ENCODE measurements at regions not wholly inside any gene's neighbourhood (a gene's known extent, or its start where the extent isn't known, plus 50 kb on each side); places are given as distances from the start of the nearest gene placed in this dataset.
"Not testable (repeated sequence)": the region's sequence is repeated elsewhere in the genome, so short reads cannot be mapped to it uniquely, and the experiment has no call there.

DNA sequence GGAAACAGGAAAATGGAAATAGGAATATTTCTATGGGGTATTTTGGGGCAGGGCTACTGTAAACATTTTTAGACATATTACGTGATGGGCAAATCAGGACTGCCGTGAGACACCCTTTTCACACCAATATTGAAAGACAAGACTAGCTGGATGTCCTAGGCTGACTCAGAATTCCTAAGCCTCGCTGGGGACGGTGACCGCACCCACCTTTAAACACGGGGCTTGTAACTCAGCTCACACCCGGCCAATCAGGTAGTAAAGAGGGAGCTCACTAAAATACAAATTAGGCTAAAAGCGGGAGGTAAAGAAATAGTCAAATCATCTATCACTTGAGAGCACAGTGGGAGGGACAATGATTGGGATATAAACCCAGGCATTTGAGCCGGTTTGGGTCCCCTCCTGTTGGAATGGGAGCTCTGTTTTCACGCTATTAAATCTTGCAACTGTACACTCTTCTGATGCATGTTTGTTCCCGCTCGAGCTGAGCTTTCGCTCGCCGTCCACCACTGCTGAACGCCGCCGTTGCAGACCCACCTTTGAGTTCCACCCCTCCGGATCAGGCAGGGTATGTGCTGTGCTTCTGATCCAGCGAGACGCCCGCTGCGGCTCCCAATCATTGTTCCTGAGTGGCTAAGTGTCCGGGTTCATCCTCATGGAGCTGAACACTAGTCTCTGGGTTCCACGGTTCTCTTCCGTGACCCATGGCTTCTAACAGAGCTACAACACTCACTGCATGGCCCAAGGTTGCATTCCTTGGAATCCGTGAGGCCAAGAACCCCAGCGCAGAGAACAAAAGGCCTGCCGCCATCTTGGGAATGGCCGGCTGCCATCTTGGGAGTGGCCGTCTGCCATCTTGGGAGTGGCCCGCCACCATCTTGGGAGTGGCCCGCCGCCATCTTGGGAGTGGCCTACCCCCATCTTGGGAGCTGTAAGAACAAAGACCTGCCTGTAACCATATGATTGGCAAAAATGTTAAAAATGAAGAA is 152.6 kb downstream of the CRLF2 start:
- DNase-seq (ENCODE audit: low read depth, low spot score), result no peak

- DNase-seq (ENCODE audit: low read depth, low spot score), result not testable (repeated sequence)
These were observed 158.8 kb downstream of the CRLF2 start for GRCh38 chrX:1053600-1053999.

GRCh38 chrX:1053072-1053471 is 159.4 kb downstream of the CRLF2 start:
- DNase-seq (ENCODE audit: low read depth, low spot score), result no peak

- DNase-seq (ENCODE audit: low read depth, low spot score), result no peak
These were observed 160.4 kb downstream of the CRLF2 start for GRCh38 chrX:1052021-1052420.

GRCh38 chrX:1051421-1051820 is 161.0 kb downstream of the CRLF2 start:
- no peak for DNase-seq (ENCODE audit: low read depth, low spot score)

DNA sequence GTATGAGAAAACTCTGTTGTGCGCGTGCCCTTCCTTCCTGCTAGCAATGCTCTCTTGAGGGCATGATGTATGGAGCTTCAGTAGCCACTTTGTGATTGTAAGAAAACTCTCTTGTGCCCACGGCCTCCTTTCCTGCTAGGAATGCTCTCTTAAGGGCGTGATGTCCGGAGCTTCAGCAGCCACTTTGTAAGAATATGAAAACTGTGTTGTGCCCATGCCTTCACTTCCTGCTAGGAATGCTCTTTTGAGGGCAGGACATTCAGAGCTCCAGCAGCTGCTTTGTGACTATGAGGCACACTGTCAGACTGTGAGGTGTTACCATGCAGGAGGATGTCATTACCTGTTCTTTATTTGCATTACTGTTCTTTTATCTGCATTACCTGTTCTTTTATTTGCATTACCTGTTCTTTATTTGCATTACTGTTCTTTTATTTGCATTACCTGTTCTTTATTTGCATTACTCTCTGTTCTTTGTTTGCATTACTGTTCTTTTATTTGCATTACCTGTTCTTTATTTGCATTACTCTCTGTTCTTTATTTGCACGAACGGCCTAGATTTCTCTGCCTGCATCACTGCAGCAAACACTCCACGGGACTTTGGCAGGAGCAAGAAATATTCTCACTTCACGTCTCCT is 166.7 kb downstream of the CRLF2 start:
- DNase-seq (ENCODE audit: low read depth, low spot score), result no peak

DNA sequence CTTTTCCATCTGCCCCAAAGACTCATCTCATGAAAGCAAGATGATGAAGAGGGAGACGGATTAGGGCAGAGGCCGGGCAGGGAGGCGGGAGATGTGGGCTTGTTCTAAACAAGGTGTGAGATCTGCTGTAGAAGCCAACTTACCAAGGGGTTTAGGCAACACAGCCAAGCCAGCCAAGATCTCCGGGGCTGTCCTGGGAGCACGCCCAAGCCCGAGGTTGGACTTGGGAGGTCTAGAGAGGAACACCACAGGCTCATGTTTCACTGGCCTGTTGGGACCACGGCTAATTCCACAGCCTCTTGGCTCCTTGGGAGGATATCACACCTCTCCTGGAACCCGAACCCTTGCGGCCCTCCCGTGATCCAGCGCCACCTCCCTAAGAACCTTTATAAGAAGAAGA is 171.4 kb downstream of the CRLF2 start:
- no peak for DNase-seq (ENCODE audit: low read depth, low spot score)

GRCh38 chrX:1035931-1036330 is 176.5 kb downstream of the CRLF2 start:
- not testable (repeated sequence) for DNase-seq (ENCODE audit: low read depth, low spot score)

DNA sequence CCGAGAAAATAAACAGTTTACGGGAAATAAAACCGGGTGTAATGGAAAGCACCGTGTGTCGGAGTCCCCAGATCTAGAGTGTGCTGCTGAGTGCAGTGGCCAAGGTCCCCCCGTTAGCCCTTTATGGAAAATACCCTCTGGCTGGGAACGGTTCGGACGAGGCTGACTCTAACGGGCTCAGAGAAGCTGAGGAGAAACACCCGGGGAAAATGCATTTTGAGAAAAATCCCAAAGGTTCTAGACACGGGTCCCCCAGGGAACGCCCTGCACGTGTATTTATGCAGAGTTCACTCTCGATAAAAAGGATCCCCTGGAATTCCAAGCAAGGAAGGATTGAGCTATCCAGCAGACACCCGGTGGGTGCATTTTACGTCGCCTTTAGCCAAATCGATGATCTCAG is 177.2 kb downstream of the CRLF2 start:
- DNase-seq (ENCODE audit: low read depth, low spot score), result no peak

GRCh38 chrX:1034717-1035116 is 177.7 kb downstream of the CRLF2 start:
- DNase-seq (ENCODE audit: low read depth, low spot score), result no peak

DNA sequence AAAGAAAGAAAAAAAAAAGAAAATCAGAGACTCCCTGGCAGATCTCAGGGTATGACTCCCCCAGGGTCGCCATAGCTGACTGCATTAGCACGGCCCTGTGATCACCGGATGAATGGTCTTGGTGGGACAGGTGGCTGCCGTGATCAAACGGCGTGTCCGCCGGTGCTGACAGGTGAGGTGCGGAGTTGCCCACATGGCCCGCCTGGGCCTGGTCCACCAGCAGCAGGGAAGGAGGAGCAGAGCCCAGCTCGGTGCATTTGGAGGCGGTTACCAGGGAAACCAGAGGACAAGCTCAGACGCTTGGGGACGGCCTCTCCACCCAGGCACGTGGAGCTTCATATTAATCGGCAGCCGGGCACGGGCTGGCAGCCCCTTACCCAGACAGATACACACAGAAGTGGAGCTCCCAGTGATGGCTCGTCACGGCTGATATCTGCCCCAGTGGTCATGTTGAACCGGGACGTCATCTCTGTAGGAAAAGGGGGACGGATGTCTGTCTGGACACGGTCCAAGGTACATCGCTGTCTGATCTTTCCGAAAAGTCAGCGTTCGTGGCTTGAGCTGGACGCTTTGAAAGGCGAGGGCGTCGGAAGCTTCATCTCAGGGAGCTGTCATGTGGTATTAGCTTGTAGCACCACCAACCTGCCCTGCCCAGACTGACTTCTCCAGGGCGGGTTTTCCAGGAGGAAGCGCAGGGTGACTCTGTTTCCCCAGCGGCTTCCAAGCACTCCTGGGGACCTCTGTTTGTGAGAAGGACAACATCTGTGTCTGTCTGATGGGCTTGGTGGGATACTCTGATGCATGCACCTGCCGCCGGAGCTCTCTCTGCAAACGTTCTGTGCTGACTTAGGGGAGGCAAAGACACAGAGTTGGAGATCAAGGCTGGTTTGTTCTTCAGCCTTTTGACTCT is 180.7 kb downstream of the CRLF2 start:
- no peak for DNase-seq (ENCODE audit: low read depth, low spot score)

- DNase-seq (ENCODE audit: low read depth, low spot score), result no peak
These were observed 183.0 kb downstream of the CRLF2 start for GRCh38 chrX:1029494-1029893.

- DNase-seq (ENCODE audit: low read depth, low spot score), result no peak
These were observed 184.8 kb downstream of the CRLF2 start for GRCh38 chrX:1027680-1028079.

- no peak for DNase-seq (ENCODE audit: low read depth, low spot score)
These were observed 185.3 kb downstream of the CRLF2 start for GRCh38 chrX:1027133-1027532.

- no peak for DNase-seq (ENCODE audit: low read depth, low spot score)
These were observed 186.0 kb downstream of the CRLF2 start for GRCh38 chrX:1026263-1027015.

GRCh38 chrX:1025413-1025812 is 187.0 kb downstream of the CRLF2 start:
- no peak for DNase-seq (ENCODE audit: low read depth, low spot score)

GRCh38 chrX:1023676-1024075 is 188.8 kb downstream of the CRLF2 start:
- no peak for DNase-seq (ENCODE audit: low read depth, low spot score)

- DNase-seq (ENCODE audit: low read depth, low spot score), result not testable (repeated sequence)
These were observed 191.0 kb downstream of the CRLF2 start for GRCh38 chrX:1021314-1021993.

DNA sequence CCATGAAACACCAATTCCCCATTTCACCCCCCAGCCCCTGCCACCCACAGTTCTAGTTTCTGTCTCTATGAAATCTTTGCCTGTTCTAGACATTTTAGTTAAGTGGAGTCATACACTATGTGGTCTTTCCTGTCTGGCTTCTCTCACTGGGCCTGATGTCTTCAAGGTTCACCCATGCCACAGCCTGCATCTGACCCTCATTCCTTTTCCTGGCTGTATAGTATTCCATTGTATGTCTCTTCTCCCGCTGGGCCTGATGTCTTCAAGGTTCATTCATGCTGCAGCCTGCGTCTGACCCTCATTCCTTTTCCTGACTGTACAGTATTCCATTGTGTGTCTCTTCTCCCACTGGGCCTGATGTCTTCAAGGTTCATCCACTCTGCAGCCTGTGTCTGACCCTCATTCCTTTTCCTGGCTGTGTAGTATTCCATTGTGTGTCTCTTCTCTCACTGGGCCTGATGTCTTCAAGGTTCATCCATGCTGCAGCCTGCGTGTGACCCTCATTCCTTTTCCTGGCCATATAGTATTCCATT is 191.7 kb downstream of the CRLF2 start:
- DNase-seq (ENCODE audit: low read depth, low spot score), result no peak

DNA sequence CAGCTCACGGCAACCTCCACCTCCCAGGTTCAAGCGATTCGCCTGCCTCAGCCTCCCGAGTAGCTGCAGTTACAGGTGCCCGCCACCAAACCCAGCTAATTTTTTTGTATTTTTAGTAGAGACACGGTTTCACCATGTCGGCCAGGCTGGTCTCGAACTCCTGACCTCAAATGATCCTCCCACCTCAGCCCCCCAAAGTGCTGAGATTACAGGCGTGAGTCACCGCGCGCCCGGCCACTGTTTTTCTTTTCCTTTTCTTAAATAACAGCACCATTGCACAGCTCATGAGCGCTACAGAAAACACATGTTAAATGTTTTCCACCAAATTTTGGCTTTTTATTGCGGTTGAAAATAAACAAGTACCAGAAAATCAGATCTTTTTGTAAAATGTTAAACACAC is 195.5 kb downstream of the CRLF2 start:
- not testable (repeated sequence) for DNase-seq (ENCODE audit: low read depth, low spot score)

All from smooth muscle cell of the brain vasculature (primary cell).